ENCODE measurements at regions not wholly inside any gene's neighbourhood (a gene's known extent, or its start where the extent isn't known, plus 50 kb on each side); places are given as distances from the start of the nearest gene placed in this dataset.
"Not testable (repeated sequence)": the region's sequence is repeated elsewhere in the genome, so short reads cannot be mapped to it uniquely, and the experiment has no call there.

GRCh38 chr21:28216976-28217523 lies 775.6 kb downstream of the LTN1 start:
- no peak for DNase-seq

DNA sequence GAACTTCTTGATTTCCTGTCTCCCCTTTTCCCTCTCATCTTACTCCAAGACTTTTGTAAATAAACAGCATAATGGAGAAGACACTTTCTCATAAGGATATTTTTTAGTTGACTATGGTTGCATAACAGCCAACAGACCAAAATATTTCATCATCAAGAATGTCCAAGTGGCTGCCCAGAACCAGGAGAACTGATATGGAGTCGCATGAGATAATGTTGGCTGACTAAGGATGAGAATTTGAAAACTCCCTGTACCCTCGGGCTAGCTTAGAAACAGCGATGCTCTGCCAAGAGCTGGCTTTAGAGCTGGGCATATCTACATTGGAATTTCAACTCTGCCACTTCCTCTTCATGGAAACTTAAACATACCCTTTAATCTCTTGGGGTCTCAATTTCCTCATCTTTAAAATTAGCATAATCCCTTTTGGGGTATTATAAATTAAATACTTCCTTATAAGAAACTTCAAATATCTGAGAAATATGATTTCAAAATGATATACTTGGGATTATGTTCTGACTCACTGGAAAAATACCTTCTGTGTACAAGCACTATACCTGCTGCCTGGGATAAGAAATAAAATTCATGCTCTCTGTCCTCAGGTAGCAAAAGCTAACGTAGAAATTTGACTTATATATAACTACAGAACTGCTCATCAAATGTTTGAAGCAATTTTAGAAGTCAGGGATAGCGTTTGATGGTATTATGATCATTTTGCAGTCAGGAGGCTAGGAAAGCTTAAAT lies 777.3 kb downstream of the LTN1 start:
- DNase-seq: no peak

DNA sequence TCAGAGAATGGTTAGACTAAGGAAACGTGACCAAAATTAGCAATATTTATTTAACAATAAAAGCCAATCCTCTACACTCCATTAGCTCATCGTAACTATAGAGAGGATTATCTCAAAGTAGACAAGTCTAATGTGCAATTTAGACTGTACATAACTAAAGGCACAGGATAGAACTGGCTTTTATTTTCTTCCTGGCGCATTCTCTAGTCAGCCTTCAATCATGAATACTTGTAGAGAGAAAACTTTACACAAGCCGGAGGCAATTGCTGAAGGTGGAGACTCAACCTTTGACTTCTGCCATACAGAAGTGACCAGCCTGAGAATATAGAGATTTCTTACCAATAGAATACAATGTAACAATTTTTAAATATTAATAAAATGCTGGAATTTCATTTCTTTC lies 777.9 kb downstream of the LTN1 start:
- DNase-seq: no peak

DNA sequence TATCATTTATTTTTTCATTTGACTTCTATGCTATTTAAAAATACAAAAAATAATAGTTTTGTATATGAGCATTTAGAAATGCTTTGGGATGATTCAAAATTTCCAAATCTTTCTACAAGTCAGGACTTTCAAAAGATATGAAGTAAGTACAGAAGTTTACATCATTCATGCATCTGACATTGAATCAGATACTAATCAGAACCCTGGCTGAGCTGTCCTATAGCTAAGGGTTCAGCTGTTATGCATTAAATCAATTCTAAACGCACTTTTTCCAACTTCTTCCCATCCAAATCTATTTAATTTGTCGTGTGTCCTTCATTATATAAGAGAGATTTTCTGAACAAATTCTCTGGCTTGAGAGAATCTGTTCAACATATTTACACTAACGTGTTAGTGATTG lies 779.4 kb downstream of the LTN1 start:
- no peak for DNase-seq

- no peak for DNase-seq
These were observed 780.6 kb downstream of the LTN1 start for GRCh38 chr21:28212061-28212460.

- no peak for DNase-seq
These were observed 785.1 kb downstream of the LTN1 start for GRCh38 chr21:28207436-28208173.

GRCh38 chr21:28200726-28201125 lies 792.0 kb downstream of the LTN1 start:
- DNase-seq: no peak

DNA sequence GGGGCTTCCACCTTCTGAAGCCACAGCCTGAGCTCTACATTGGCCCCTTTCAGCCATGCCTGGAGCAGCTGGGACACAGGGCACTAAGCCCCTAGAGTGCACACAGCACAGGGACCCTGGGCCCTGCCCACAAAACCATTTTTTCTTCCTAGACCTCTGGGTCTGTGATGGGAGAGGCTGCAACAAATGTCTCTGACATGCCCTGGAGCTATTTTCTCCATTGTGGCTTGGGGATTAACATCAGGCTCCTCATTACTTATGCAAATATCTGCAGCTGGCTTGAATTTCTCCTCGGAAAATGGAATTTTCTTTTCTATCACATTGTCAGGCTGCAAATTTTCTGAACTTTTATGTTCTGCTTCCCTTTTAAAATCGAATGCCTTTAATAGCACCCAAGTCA lies 795.7 kb downstream of the LTN1 start:
- no peak for DNase-seq

GRCh38 chr21:28193189-28193588 lies 799.5 kb downstream of the LTN1 start:
- DNase-seq: no peak

DNA sequence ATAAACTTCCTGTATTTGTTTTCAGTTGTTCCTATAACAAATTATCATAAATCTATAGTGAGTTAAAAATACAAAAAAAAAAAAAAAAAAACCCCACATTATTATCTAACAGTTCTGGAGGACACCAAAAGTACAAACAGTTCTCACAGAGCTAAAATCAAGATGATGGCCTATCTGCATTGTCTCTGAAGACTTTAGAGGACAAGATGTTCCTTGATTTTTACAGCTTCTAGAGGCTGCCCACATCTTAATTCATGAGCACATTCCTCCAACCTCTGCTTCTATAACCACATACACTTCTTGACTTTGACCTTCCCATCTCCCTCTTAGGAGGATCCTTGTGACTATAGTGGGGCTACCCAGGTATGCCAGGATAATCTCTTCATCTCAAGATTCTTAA lies 806.1 kb downstream of the LTN1 start:
- DNase-seq: no peak

DNA sequence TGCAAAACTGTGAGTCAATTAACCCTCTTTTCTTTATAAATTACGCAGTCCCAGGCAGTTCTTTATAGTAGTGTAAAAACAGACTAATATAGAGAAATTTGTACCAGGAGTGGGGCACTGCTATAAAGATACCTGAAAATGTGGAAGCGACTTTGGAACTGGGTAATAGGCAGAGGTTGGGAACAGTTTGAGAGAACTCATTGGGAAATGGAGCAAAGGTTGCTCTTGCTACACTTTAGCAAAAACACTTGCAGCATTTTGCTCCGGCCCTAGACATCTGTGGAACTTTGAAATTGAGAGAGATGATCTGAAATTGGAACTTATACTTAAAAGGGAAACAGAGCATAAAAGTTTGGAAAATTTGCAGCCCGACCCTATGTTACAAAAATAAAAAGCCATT lies 810.9 kb downstream of the LTN1 start:
- no peak for DNase-seq

GRCh38 chr21:28179136-28179535 lies 813.5 kb downstream of the LTN1 start:
- DNase-seq: no peak

DNA sequence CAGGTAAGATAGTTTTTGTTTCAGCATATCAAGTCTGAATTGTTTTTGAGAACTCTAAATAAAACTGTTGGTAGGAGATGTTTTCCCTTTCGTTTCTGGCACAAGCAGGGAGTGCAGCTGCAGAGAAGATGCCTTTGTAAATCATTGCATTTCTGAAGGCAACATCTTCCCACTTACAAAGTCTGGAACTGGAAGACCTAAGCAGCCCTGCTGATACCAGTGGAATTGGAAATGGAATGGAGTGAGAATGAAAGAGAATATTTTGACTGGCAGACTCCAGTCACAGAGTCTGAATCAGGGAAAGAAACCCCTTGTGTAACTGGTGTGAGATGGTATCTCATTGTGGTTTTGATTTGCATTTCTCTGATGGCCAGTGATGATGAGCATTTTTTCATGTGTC lies 815.6 kb downstream of the LTN1 start:
- no peak for DNase-seq

- no peak for DNase-seq
These were observed 818.0 kb downstream of the LTN1 start for GRCh38 chr21:28174701-28175100.

GRCh38 chr21:28174006-28174405 lies 818.7 kb downstream of the LTN1 start:
- DNase-seq: no peak

- no peak for DNase-seq
These were observed 820.3 kb downstream of the LTN1 start for GRCh38 chr21:28172376-28172775.

DNA sequence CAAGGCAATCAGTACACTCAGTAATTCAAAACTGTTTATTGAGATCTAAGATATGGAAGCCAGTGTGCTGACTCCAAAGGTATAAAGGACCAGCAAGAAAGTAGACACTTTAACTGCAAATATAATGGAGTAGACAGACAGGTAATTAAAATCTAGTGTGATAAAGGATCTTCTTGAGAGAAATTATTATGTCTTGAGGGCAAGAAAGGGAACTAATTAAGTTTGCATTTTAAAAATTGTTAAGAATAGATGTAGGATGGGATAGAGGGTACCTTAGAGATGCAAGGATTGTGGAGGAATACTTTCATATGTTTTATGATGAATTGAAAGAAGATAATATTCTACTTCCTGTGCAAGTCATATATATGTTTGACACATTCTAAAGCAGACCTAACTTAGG lies 825.3 kb downstream of the LTN1 start:
- no peak for DNase-seq

GRCh38 chr21:28164519-28164918 lies 828.2 kb downstream of the LTN1 start:
- not testable (repeated sequence) for DNase-seq

GRCh38 chr21:28162052-28162451 lies 830.6 kb downstream of the LTN1 start:
- DNase-seq: not testable (repeated sequence)

DNA sequence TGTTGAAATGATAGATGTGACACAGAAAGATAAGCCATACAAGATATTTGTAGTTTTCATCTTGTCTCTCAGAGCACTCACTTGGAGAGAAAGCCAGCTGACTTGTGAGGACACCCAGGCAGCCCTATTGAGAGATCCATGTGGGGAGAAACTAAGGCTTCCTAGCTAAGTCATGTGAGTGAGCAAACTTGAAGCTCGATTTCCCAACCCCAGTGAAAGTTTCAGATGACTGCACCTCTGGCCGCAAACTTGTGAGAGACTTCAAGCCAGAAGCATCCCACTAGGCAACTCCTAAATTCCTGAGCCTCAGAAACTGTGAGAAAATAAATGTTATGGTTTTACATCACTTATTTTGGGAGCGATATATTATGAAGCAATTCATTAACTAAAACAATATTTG lies 832.3 kb downstream of the LTN1 start:
- no peak for DNase-seq

DNA sequence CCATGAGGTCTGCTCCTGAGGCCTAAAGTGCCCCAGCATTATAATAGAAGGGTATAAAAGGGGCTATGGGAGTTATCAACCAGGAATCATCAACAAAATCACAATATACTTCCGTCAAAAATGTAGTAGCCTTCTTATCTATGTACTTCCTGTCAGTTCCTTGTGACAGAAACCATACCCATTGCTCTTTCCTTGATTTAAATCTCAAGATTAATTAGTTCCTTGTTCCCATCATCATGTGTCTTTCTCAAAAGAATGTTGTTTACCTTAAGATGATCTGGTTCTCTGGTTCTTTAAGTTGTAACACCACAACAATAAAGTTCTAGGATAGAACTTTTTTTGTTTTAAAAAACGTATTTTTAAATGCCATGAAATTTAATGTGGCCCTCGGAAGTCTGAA lies 833.3 kb downstream of the LTN1 start:
- DNase-seq: no peak

- no peak for DNase-seq
These were observed 836.1 kb downstream of the LTN1 start for GRCh38 chr21:28156590-28156989.

DNA sequence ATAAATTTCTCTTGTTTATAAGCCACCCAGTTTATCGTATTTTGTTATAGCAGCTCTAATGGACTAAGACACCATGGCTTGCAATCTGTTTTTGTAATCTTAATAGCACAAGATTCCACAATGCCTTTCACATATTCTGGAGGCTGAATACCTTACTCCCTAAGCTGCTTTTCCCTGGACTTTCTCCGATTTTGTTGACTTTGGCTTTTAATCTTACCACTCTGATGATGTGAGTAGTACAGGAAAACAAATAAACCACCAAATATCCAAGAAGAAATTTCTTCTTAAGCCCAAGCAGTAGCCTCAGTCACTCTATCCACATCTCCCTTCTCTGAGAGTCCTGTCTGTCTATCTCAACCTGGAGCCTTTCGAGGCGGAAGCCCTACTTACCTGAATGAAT lies 838.6 kb downstream of the LTN1 start:
- DNase-seq: no peak

GRCh38 chr21:28152732-28153131 lies 839.9 kb downstream of the LTN1 start:
- DNase-seq: no peak

Measured in activated CD4-positive, alpha-beta T cell treated with anti-CD3 and anti-CD28 coated beads, Interleukin-10, Interleukin-2, amounts not matched to agents 100 ng/mL and 50 ng/mL, durations not matched to agents 16 hours and 8 hours (primary cell).